Neural progenitor cell (in vitro differentiated cells): ENCODE measurements at regions not wholly inside any gene's neighbourhood (a gene's known extent, or its start where the extent isn't known, plus 50 kb on each side); places are given as distances from the start of the nearest gene placed in this dataset.

Experiments
- DNase-seq: peaks from one replicate; pipeline ENCODE4 v3.0.0-alpha.2; 2016; ENCODE audit warnings: low spot score
- H2AFZ ChIP-seq: fragments of 200-600 bp; sonication (generic); replicated peaks from 2 replicates; pipeline ENCODE4 v1.6.1; 2016; ENCODE audit warnings: antibody characterized with exemption
- H3F3A ChIP-seq: fragments of 200-600 bp; sonication (generic); 2 replicates; pipeline ENCODE4 v1.6.1; 2016; ENCODE audit warnings: antibody characterized with exemption, low read depth
- H3K27ac ChIP-seq: fragments of 200-600 bp; sonication (generic); 2 replicates; pipeline ENCODE4 v1.5.1; 2016; ENCODE audit warnings: mild to moderate bottlenecking
- H3K27me3 ChIP-seq: fragments of 200-600 bp; sonication (generic); 2 replicates; pipeline ENCODE4 v1.6.1; 2016; ENCODE audit warnings: mild to moderate bottlenecking, moderate library complexity
- H3K36me3 ChIP-seq: fragments of 200-600 bp; sonication (generic); 2 replicates; pipeline ENCODE4 v1.5.1; 2016
- H3K4me1 ChIP-seq: fragments of 200-600 bp; sonication (generic); 2 replicates; pipeline ENCODE4 v1.6.1; 2016; ENCODE audit warnings: mixed run types
- H3K4me2 ChIP-seq: fragments of 200-600 bp; sonication (generic); 2 replicates; pipeline ENCODE4 v1.6.1; 2016
- H3K4me3 ChIP-seq: fragments of 200-600 bp; sonication (generic); 2 replicates; pipeline ENCODE4 v1.5.1; 2016
- H3K79me2 ChIP-seq: fragments of 200-600 bp; sonication (generic); 2 replicates; pipeline ENCODE4 v1.6.1; 2016; ENCODE audit warnings: low read depth
- H3K9ac ChIP-seq: fragments of 200-600 bp; sonication (generic); 2 replicates; pipeline ENCODE4 v1.6.1; 2016
- H3K9me3 ChIP-seq: fragments of 200-600 bp; sonication (generic); 2 replicates; pipeline ENCODE4 v1.5.1; 2016; ENCODE audit warnings: low read depth
- H4K20me1 ChIP-seq: fragments of 200-600 bp; sonication (generic); 2 replicates; pipeline ENCODE4 v1.6.1; 2016; ENCODE audit warnings: low read depth
- H3K27ac Mint-ChIP-seq: 3 replicates; pipeline ENCODE4 v1.8.0; 2021; ENCODE audit warnings: mixed read lengths
- H3K27me3 Mint-ChIP-seq: 2 replicates; pipeline ENCODE4 v1.8.0; 2022; ENCODE audit warnings: low read depth, mild to moderate bottlenecking, inconsistent platforms, moderate library complexity, mixed read lengths; ENCODE audit not compliant: insufficient read depth
- H3K36me3 Mint-ChIP-seq: 3 replicates; pipeline ENCODE4 v1.8.0; 2021; ENCODE audit warnings: mixed read lengths
- H3K4me1 Mint-ChIP-seq: 3 replicates; pipeline ENCODE4 v1.8.0; 2021; ENCODE audit warnings: mixed read lengths
- H3K4me3 Mint-ChIP-seq: 3 replicates; pipeline ENCODE4 v1.8.0; 2021; ENCODE audit warnings: mild to moderate bottlenecking, moderate library complexity, mixed read lengths
- H3K9me3 Mint-ChIP-seq: 3 replicates; pipeline ENCODE4 v1.8.0; 2020; ENCODE audit warnings: mixed read lengths
- CTCF ChIP-seq: fragments of 200-600 bp; sonication (generic); IDR thresholded peaks from 2 replicates; pipeline ENCODE4 v1.5.1; 2017; ENCODE audit warnings: antibody characterized with exemption, mild to moderate bottlenecking
- EZH2 ChIP-seq: fragments of 200-600 bp; sonication (generic); IDR thresholded peaks from 2 replicates; pipeline ENCODE4 v1.6.1; 2017; ENCODE audit warnings: antibody characterized with exemption, mild to moderate bottlenecking, moderate library complexity
- EZH2phosphoT487 ChIP-seq: fragments of 200-600 bp; sonication (generic); IDR thresholded peaks from 2 replicates; pipeline ENCODE4 v1.6.1; 2017; ENCODE audit warnings: antibody characterized with exemption

DNA sequence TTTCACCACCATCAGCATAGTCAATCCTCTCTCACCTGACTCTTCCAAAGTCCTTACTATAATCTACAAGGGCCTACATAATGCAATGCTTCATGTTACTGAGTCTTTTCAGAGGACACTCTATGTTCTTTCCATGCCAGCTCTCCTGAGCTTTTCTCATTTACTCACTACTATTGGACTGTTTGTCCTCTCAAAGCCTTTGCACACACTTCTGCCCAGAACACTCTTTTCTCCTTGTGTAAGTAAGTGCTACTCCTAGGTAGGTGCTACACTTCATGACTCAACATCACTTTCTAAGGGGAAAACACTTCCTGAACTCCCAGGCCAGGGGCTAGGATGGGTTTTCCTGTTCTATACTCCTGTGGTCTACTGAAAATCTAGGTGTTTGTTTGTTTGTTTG lies 82.5 kb upstream of the GULP1 start:
- Histone ChIP-seq H3K27me3 (no peaks in the 10 kb centered on the region), H2AFZ (no peak overlapping the region), H3K27ac (no peak overlapping the region), H3K9me3 (no peaks in the 10 kb centered on the region), H3K36me3 (no peaks in the 10 kb centered on the region), H3K79me2 (no peaks in the 10 kb centered on the region), H3F3A (no peaks in the 10 kb centered on the region), H4K20me1 (no peaks in the 10 kb centered on the region), H3K9ac (no peak overlapping the region), H3K4me3 (no peak overlapping the region), H3K4me2 (no peak overlapping the region), H3K4me1 (no peaks in the 10 kb centered on the region)
- DNase-seq: no peak
- Mint-ChIP-seq H3K27ac (no peak overlapping the region), H3K36me3 (no peaks in the 10 kb centered on the region), H3K27me3 (peaks cover 2% of the 10 kb centered on the region), H3K4me3 (no peak overlapping the region), H3K9me3 (no peaks in the 10 kb centered on the region), H3K4me1 (no peaks in the 10 kb centered on the region)
- TF ChIP-seq EZH2phosphoT487 (no peak), EZH2 (no peak), CTCF (no peak)

DNA sequence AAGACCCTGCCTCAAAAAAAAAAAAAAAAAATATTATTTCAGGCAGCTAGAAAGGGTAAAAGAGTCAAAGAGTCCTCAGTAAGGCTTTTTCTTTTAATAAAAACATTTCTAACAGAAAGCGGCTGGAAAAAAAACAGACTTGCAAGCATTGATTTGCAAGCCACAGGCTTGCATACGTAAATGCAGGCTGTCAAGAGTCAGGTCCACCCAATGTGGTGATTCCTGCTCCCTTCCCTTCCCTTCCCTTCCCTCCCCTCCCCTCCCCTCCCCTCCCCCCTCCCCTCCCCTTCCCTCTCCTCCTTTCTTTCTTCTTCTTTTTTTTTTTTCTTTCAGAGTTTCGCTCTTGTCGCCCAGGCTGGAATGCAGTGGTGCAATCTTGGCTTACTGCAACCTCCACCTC lies 74.4 kb upstream of the GULP1 start:
- H3K4me3 ChIP-seq: no peak overlapping the region
- H3K36me3 Mint-ChIP-seq: no peaks in the 10 kb centered on the region
- no peaks in the 10 kb centered on the region for H4K20me1 ChIP-seq
- H3K27ac ChIP-seq: no peak overlapping the region
- H3K4me2 ChIP-seq: no peak overlapping the region
- no peak overlapping the region for H3K4me3 Mint-ChIP-seq
- no peaks in the 10 kb centered on the region for H3F3A ChIP-seq
- no peaks in the 10 kb centered on the region for H3K79me2 ChIP-seq
- H3K27me3 Mint-ChIP-seq: peaks cover 2% of the 10 kb centered on the region
- no peak overlapping the region for H2AFZ ChIP-seq
- no peaks in the 10 kb centered on the region for H3K36me3 ChIP-seq
- H3K27ac Mint-ChIP-seq: no peak overlapping the region
- TF ChIP-seq CTCF (no peak), EZH2 (no peak), EZH2phosphoT487 (no peak)
- no peaks in the 10 kb centered on the region for H3K9me3 Mint-ChIP-seq
- no peaks in the 10 kb centered on the region for H3K4me1 ChIP-seq
- H3K4me1 Mint-ChIP-seq: peaks cover 6% of the 10 kb centered on the region
- H3K9ac ChIP-seq: no peak overlapping the region
- no peaks in the 10 kb centered on the region for H3K9me3 ChIP-seq
- DNase-seq: no peak
- H3K27me3 ChIP-seq: no peaks in the 10 kb centered on the region

DNA sequence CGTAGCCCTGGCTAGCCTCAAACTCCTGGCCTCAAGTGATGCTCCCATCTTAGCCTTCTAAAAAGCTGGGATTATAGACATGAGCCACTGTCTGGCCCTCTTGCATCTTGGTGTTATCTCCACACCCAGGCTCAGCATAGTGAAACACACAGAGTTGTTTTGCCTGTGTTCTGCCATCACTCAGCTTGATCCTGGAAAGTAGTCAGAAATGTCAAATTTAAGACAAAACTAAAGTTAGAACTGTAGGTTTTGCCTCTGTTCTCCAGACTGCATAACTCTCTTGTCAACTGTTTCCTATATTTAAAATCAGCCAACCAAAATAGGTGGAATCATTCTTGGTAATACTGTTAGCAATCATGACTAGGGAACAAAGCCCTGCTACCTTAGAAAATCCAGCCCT lies 72.1 kb upstream of the GULP1 start:
- no peaks in the 10 kb centered on the region for H4K20me1 ChIP-seq
- no peak overlapping the region for H2AFZ ChIP-seq
- H3K4me3 ChIP-seq: no peak overlapping the region
- no peaks in the 10 kb centered on the region for H3K79me2 ChIP-seq
- DNase-seq: no peak
- H3K36me3 ChIP-seq: no peaks in the 10 kb centered on the region
- no peaks in the 10 kb centered on the region for H3K9me3 ChIP-seq
- H3K36me3 Mint-ChIP-seq: no peaks in the 10 kb centered on the region
- no peak overlapping the region for H3K27ac Mint-ChIP-seq
- H3K4me1 ChIP-seq: no peaks in the 10 kb centered on the region
- peaks cover 6% of the 10 kb centered on the region for H3K4me1 Mint-ChIP-seq
- H3K27ac ChIP-seq: no peak overlapping the region
- no peaks in the 10 kb centered on the region for H3K9me3 Mint-ChIP-seq
- H3K27me3 Mint-ChIP-seq: no peaks in the 10 kb centered on the region
- H3K4me3 Mint-ChIP-seq: no peak overlapping the region
- TF ChIP-seq EZH2phosphoT487 (no peak), EZH2 (no peak), CTCF (no peak)
- no peak overlapping the region for H3K9ac ChIP-seq
- no peaks in the 10 kb centered on the region for H3F3A ChIP-seq
- no peaks in the 10 kb centered on the region for H3K27me3 ChIP-seq
- H3K4me2 ChIP-seq: no peak overlapping the region

- H3K9me3 ChIP-seq: no peaks in the 10 kb centered on the region
- H3K9ac ChIP-seq: no peak overlapping the region
- H3K27me3 ChIP-seq: no peaks in the 10 kb centered on the region
- Mint-ChIP-seq H3K4me3 (no peak overlapping the region), H3K27me3 (no peaks in the 10 kb centered on the region), H3K36me3 (no peaks in the 10 kb centered on the region), H3K9me3 (no peaks in the 10 kb centered on the region), H3K4me1 (peaks cover 6% of the 10 kb centered on the region), H3K27ac (no peak overlapping the region)
- no peak overlapping the region for H3K27ac ChIP-seq
- no peak for TF ChIP-seq EZH2phosphoT487
- H3K79me2 ChIP-seq: no peaks in the 10 kb centered on the region
- H3F3A ChIP-seq: no peaks in the 10 kb centered on the region
- H2AFZ ChIP-seq: no peak overlapping the region
- no peaks in the 10 kb centered on the region for H3K36me3 ChIP-seq
- H3K4me1 ChIP-seq: no peaks in the 10 kb centered on the region
- H3K4me2 ChIP-seq: no peak overlapping the region
- no peaks in the 10 kb centered on the region for H4K20me1 ChIP-seq
- H3K4me3 ChIP-seq: no peak overlapping the region
- DNase-seq: no peak
Observed at GRCh38 chr2:188220535-188220934, 71.1 kb upstream of the GULP1 start.
